Fibroblast of villous mesenchyme (primary cell): ENCODE measurements at regions not wholly inside any gene's neighbourhood (a gene's known extent, or its start where the extent isn't known, plus 50 kb on each side); places are given as distances from the start of the nearest gene placed in this dataset.

ENCODE experiments used
- DNase-seq: peaks from one replicate; pipeline ENCODE4 v3.0.0-alpha.2; 2010; ENCODE audit warnings: low read depth
- H3K4me3 ChIP-seq: 2 replicates; pipeline ENCODE4 v1.5.1; 2011; ENCODE audit warnings: low read depth, mild to moderate bottlenecking, low read length
- TF ChIP-seq, protein P1 (sequence below): IDR thresholded peaks from 2 replicates; pipeline ENCODE4 v1.5.1; 2012; ENCODE audit warnings: low read depth, mild to moderate bottlenecking, low read length; ENCODE audit not compliant: insufficient read depth

DNA sequence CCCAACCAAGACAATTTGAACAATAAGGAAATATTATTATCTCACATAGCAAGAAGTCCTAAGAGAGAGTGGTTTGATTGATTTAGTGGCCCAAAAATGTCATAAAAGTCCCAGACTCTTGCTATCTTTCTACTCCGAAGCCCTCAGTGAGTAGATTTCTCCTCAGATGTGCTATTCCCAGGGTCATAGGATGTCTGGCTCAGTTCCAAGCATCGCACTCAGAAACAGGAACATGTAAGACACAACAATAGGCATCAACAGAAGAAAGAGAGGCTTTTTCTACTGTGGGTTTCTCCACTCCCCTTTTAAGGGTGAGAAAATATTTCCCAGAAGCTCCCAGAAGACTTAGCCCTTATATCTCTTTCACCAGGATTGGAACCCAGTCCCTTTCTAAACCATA is 188.1 kb upstream of the CDKN3 start:
- no peak overlapping the region for H3K4me3 ChIP-seq
- no peak for DNase-seq
- TF ChIP-seq, protein P1, sequence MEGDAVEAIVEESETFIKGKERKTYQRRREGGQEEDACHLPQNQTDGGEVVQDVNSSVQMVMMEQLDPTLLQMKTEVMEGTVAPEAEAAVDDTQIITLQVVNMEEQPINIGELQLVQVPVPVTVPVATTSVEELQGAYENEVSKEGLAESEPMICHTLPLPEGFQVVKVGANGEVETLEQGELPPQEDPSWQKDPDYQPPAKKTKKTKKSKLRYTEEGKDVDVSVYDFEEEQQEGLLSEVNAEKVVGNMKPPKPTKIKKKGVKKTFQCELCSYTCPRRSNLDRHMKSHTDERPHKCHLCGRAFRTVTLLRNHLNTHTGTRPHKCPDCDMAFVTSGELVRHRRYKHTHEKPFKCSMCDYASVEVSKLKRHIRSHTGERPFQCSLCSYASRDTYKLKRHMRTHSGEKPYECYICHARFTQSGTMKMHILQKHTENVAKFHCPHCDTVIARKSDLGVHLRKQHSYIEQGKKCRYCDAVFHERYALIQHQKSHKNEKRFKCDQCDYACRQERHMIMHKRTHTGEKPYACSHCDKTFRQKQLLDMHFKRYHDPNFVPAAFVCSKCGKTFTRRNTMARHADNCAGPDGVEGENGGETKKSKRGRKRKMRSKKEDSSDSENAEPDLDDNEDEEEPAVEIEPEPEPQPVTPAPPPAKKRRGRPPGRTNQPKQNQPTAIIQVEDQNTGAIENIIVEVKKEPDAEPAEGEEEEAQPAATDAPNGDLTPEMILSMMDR, result no peak

GRCh38 chr14:54209511-54210250 is 187.1 kb upstream of the CDKN3 start:
- H3K4me3 ChIP-seq, result no peak overlapping the region
- peak; percentile 38 for DNase-seq
- TF ChIP-seq, protein P1, result no peak

- peak; percentile 61 for DNase-seq
- TF ChIP-seq, protein P1, result no peak
- no peak overlapping the region for H3K4me3 ChIP-seq
These were observed 185.1 kb upstream of the CDKN3 start for GRCh38 chr14:54211551-54212308.

DNA sequence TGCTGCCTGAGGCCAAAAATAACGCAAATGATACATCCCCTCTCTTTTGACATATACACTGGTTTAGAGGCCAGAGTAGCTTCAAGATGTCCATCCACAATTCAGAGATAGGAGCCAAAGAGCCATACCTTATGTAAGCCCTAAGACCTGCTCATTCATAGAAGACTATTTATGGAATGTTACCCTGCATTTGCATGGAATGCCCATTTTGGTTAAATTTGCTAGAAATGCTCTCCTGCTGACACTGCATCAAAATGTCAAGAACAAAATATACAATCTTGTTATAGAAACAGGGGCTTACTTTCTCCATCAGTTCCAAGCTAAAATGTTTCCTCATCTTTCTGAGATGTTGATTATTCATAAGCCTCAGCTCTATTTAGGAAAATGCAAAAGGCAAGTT is 183.3 kb upstream of the CDKN3 start:
- no peak for DNase-seq
- TF ChIP-seq, protein P1, result no peak
- H3K4me3 ChIP-seq, result no peak overlapping the region

DNA sequence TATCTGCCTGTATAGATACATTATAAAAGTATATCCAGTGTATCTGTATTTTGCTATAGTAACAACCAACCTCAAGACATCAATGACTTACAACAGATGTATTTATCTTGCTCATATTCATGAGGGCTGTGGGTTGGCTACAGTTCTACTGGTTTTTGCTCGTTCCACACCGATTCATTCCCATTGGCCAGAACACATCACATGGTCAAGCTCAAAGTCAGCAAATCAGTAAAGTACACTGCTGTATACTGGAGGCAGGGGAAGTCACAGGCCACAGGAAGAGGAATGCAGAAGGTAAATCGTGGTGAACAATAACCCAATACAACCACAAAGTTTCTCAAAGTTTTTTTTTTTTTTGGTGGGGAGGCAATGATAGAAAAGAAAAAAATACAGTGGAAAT is 180.0 kb upstream of the CDKN3 start:
- DNase-seq, result no peak
- no peak overlapping the region for H3K4me3 ChIP-seq
- TF ChIP-seq, protein P1, result no peak

DNA sequence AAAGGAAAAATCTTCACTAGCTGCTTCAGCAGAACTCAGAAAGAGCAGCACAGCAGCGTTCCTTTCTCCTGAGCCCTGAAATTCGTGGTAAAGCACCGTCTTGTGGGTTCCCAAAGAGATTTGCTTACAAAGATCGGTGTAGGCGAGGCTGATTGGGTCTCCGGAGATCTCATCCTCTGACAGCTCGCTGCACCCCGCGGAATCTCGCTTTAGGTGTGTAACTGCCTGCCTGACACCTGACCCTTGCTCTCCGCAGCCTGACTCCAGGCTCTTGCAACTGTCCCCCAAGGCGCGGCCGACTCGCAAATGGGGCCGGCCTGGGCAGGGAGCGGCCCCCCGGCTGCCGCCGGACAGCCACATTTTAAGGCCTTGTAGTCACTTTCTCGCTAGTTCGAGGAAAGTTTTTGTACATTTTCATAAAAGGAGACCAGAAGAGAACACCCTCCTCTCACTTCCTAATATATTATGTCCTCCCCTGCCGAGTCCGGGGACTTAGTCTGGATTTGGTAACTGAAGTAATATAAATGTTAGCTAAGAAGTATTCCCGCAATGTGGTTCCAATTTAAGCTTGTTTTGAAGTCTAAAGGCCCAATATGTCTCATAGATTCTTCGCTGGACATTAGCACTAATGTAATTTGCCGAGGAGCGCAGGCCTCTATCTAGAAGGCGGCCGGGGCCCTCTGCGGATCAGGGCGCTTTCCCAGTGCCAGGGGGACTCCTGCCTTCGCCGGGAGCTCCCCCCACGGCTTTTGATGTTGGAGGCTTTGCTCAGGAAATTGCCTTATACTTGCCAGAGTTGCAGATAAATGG is 177.3 kb upstream of the CDKN3 start:
- no peak overlapping the region for H3K4me3 ChIP-seq
- no peak for DNase-seq
- TF ChIP-seq, protein P1, result no peak
